NCI-H1436 (cell line): ENCODE measurements at regions not wholly inside any gene's neighbourhood (a gene's known extent, or its start where the extent isn't known, plus 50 kb on each side); places are given as distances from the start of the nearest gene placed in this dataset.
A peak's percentile ranks its signal among the peaks of the same experiment; 100 is the strongest.
"Not testable (repeated sequence)": the region's sequence is repeated elsewhere in the genome, so short reads cannot be mapped to it uniquely, and the experiment has no call there.

Experiments used
- DNase-seq: peaks from one replicate; lab custom pipeline; 2025; lab: John Stamatoyannopoulos, UW

GRCh38 chr10:58066979-58067378, 200.7 kb downstream of the IPMK start:
- no peak for DNase-seq

DNA sequence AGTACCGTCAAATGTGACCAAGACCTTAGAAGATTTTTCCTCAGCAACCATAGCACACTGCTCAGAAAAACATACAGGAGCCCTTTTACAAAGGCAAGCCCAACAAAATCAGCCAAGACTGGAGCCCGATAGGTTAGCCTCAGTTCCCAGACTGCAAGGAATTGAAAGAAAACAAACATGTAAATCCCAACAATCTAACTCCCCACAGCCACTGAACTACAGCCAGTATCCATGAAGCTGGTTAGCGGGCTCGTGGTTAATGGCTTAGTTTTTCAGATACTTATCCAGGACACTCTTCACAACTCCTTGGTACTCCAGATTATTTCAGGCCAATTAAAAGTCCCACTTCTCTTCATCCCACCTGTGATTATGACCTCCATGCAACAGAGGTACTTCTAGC, 201.6 kb downstream of the IPMK start:
- DNase-seq, result no peak

DNA sequence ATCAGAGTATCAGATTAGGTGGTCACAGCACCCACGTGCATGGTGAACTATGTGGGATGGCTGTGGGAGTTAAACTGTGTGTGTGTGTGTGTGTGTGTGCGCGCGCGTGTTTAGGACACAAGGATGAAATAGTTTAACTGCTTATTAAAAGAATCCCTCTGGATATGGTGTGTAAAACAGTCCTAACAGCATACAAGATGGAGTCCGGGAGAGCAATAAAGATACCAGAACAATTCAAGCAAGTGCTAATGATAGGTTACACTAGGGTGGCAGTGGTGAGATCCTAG, 202.2 kb downstream of the IPMK start:
- no peak for DNase-seq

GRCh38 chr10:58064714-58065528, 202.8 kb downstream of the IPMK start:
- DNase-seq, result peak; percentile 34

DNA sequence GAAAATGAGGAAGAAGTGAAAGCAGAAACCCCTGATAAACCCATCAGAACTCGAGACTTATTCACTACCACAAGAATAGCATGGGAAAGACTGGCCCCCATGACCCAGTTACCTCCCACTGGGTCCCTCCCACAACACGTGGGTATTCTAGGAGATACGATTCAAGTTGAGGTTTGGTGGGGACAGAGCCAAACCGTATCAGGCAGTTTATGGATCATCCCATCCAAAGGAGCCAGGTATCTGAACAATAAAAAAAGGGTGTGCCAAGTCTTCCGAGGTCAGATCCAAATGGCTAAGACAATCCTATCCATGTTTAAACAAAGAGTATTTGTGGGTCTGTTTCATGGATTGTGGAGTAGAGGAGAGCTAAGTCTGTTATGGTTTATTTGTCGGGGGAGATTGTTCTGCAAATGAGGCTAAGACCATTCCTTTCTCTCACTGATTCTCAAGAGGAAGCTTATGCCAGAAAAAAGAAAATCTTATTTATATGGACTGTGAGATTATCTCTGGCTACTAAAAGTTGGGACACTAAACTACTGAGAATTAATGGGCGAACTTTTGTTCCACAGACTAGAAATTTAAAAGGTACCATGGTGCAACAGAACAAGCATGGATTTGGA, 203.7 kb downstream of the IPMK start:
- no peak for DNase-seq

DNA sequence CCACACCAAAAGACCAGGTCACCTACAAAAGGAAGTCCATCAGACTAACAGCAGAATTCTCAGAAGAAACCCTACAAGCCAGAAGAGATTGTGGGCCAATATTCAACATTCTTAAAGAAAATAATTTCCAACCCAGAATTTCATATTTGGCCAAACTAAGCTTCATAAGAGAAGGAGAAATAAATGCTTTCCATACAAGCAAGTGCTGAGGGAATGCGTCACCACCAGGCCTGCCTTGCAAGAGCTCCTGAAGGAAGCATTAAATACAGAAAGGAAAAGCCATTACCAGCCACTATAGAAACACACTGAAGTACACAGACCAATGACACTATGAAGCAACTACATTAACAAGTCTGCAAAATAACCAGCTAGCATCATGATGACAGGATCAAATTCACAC, 209.0 kb downstream of the IPMK start:
- not testable (repeated sequence) for DNase-seq

GRCh38 chr10:58054881-58055280, 212.8 kb downstream of the IPMK start:
- DNase-seq, result no peak

- no peak for DNase-seq
Observed at GRCh38 chr10:58052772-58053171, 214.9 kb downstream of the IPMK start.

GRCh38 chr10:58050575-58050974, 217.1 kb downstream of the IPMK start:
- DNase-seq, result no peak

DNA sequence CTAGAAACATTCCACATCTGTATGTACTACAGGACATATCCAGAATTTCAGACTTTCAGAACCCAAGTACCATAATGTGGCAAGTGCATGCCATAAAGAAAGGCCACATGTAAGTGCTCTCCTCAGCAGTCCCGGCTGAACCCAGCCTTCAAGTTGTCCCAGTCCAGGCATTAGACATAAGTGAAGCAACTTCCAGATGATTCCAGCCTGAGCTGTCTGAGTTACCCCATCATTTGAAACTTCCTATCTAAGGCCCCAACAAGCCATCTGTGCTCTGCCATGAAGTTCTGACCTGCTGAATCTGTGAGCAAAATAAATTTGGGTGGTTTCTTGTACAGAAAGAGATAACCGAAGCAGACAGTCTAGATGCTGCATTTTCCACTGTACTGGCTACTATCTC, 218.8 kb downstream of the IPMK start:
- DNase-seq, result no peak

DNA sequence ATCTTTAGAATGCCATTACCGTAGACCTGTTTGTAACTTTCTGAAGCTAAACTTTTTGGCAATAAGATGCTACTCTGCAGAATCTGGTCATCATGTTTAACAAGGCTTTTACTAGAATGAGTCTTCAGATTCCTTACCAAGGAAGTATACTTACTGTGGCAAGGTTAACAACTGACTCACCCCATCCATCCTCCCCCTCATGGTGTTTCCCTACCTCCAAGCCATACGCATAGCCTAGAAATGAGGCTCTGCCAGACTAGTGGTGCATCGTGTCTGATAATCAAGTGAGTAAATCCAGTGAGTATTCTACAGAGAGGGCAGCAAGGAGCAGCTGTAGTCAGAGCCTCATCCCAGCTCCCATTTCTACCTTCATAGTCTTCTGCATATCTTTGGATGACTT, 223.6 kb downstream of the IPMK start:
- no peak for DNase-seq

DNA sequence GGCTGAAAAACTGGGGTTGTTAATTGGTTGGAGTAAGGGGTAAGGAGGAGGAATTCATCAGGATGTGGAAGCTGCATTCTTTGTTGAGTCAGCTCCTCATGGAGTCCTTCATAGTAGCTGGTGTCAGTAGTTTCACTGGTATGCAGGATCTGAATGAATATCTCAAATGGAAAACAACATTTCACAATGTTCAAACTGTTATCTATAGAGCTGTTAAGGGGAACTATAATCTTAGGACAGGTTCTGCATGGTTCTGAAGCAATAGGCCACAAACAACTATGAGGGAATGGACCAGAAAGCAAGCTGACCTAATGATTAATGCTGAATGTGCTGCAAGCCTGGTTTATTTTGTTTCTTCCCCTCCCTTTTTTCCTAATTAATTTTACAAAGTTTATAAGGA, 225.8 kb downstream of the IPMK start:
- no peak for DNase-seq

DNA sequence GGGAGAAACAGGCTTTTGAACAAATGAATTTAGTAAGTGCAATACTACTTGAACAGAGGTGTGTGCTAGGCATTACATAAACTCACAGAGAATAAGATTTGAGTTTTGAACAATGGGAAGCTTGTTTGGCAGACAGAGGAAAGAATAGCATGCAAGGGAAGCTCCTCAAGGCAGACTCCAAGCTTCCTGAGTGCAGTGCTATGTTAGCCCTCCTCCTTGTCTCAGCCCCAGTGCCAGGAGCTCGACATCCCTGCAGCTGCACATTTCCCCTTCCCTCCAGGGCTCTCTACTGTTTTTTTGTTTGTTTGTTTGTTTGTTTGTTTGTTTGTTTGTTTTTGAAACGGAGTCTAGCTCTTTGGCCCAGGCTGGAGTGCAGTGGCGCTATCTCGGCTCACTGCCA, 237.5 kb downstream of the IPMK start:
- no peak for DNase-seq

GRCh38 chr10:58028597-58029366, 238.9 kb downstream of the IPMK start:
- DNase-seq, result no peak

- DNase-seq, result no peak
Observed at GRCh38 chr10:58027426-58027825, 240.3 kb downstream of the IPMK start.

GRCh38 chr10:58026036-58026435, 241.7 kb downstream of the IPMK start:
- no peak for DNase-seq

GRCh38 chr10:58023341-58024073, 244.2 kb downstream of the IPMK start:
- DNase-seq, result no peak

GRCh38 chr10:58019863-58020537, 247.7 kb downstream of the IPMK start:
- no peak for DNase-seq

DNA sequence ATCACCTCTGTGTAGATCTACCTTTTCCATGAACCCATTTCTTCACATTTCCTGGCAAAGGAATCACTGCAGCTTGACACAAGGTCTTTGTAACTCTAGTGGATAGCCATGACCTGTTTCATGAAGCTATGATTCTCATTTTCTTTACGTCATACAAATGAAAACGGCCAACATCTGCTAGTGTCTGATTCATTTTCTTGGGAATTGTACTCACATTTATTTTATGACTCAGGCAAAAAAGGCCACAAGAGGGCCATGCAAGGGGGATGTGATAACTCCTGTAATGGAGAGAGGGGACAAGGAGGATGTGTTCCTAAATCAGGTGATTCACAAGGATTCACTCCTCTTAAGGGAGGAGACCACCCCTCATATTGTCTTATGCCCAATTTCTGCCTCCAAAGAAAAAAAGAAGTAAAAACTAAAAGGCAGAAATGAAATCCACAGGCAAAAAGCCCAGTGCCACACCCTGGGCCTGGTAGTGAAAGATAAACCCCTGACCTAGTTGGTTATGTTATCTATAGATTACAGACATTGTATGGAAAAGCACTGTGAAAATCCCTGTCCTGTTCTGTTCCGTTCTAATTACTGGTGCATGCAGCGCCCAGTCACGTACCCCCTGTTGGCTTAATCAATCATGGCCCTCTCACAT, 249.9 kb downstream of the IPMK start:
- DNase-seq, result no peak

GRCh38 chr10:58016614-58017013, 251.1 kb downstream of the IPMK start:
- no peak for DNase-seq

DNA sequence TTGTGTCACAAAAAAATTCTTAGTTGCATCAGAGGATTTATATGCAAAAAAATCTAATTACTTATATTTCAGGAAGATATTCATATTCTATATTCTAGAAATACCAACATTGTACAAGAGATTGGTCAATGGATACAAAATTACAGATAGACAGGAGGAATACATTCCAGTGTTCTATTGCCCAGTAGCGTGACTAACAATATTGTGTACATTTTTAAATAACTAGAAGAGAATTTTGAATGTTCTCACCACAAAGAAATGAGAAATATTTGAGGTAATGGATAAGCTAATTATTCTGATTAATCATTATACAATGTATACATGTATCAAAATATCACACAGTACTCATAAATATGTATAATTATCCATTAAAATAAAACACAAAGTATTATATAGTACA, 253.3 kb downstream of the IPMK start:
- no peak for DNase-seq
